H1 (cell line): ENCODE measurements at regions not wholly inside any gene's neighbourhood (a gene's known extent, or its start where the extent isn't known, plus 50 kb on each side); places are given as distances from the start of the nearest gene placed in this dataset.

ENCODE experiments used
- CEBPB ChIP-seq: IDR thresholded peaks from 2 replicates; pipeline ENCODE4 v1.6.1; 2012; ENCODE audit warnings: low read depth, low read length
- EP300 ChIP-seq, 2 experiments: IDR thresholded peaks; 1 replicate in 1 of 2; 2 replicates in 1 of 2; pipeline ENCODE4 v1.6.1; 2011 to 2012; ENCODE audit warnings: low read depth in 2 of 2, low read length in 2 of 2, mild to moderate bottlenecking in 2 of 2, borderline replicate concordance in 1 of 2, inconsistent platforms in 1 of 2, moderate library complexity in 1 of 2
- EZH2 ChIP-seq: fragments of 200-600 bp; sonication (generic); IDR thresholded peaks from 2 replicates; pipeline ENCODE4 v1.7.1; 2012; ENCODE audit warnings: low read depth, mild to moderate bottlenecking, moderate library complexity, low read length, inconsistent platforms; ENCODE audit not compliant: severe bottlenecking
- GABPA ChIP-seq: IDR thresholded peaks from 2 replicates; pipeline ENCODE4 v1.6.1; 2011; ENCODE audit warnings: mild to moderate bottlenecking, low read length, moderate library complexity, borderline replicate concordance; ENCODE audit not compliant: insufficient read depth
- GTF2F1 ChIP-seq: IDR thresholded peaks from 2 replicates; pipeline ENCODE4 v1.6.1; 2012; ENCODE audit warnings: low read depth, low read length, improper control_type of control experiment, borderline replicate concordance
- JUN ChIP-seq: IDR thresholded peaks from 2 replicates; pipeline ENCODE4 v1.6.1; 2011; ENCODE audit warnings: low read depth, mild to moderate bottlenecking, improper control_type of control experiment, low read length
- POLR2A ChIP-seq, 2 experiments: IDR thresholded peaks; 1 replicate in 1 of 2; 2 replicates in 1 of 2; pipeline ENCODE4 v1.6.1; 2011; ENCODE audit warnings: low read depth in 2 of 2, low read length in 2 of 2, mild to moderate bottlenecking in 2 of 2; ENCODE audit errors: control extremely low read depth in 1 of 2
- POLR2AphosphoS5 ChIP-seq: IDR thresholded peaks from 2 replicates; pipeline ENCODE4 v1.6.1; 2011; ENCODE audit warnings: low read depth, low read length
- RAD21 ChIP-seq, 2 experiments: IDR thresholded peaks in 1 of 2; conservative IDR thresholded peaks in 1 of 2; 2 replicates each; pipeline ENCODE4 v1.6.1; 2011; ENCODE audit warnings: low read depth in 2 of 2, low read length in 2 of 2, improper control_type of control experiment in 1 of 2, inconsistent platforms in 1 of 2, mild to moderate bottlenecking in 1 of 2, moderate library complexity in 1 of 2
- SP2 ChIP-seq: IDR thresholded peaks from 2 replicates; pipeline ENCODE4 v1.6.1; 2012; ENCODE audit warnings: mild to moderate bottlenecking, low read length, inconsistent platforms
- SUZ12 ChIP-seq: fragments of 200-600 bp; sonication (generic); IDR thresholded peaks from 2 replicates; pipeline ENCODE4 v1.6.1; 2012; ENCODE audit warnings: mild to moderate bottlenecking, inconsistent platforms, low read length, moderate library complexity, mixed read lengths
- TAF1 ChIP-seq: IDR thresholded peaks from 2 replicates; pipeline ENCODE4 v1.6.1; 2011; ENCODE audit warnings: mild to moderate bottlenecking, low read depth, low read length
- TEAD4 ChIP-seq: IDR thresholded peaks from 2 replicates; pipeline ENCODE4 v1.6.1; 2012; ENCODE audit warnings: low read depth, low read length, inconsistent platforms, mixed read lengths
- TF ChIP-seq, protein P1 (sequence below), 3 experiments: IDR thresholded peaks; 1 replicate in 2 of 3; 2 replicates in 1 of 3; pipeline versions ENCODE4 v1.5.1 to v1.6.1; 2011; ENCODE audit warnings: low read length in 3 of 3, mild to moderate bottlenecking in 3 of 3, inconsistent platforms in 2 of 3, low read depth in 1 of 3, moderate library complexity in 1 of 3; ENCODE audit not compliant: insufficient read depth in 1 of 3; ENCODE audit errors: control extremely low read depth in 1 of 3

DNA sequence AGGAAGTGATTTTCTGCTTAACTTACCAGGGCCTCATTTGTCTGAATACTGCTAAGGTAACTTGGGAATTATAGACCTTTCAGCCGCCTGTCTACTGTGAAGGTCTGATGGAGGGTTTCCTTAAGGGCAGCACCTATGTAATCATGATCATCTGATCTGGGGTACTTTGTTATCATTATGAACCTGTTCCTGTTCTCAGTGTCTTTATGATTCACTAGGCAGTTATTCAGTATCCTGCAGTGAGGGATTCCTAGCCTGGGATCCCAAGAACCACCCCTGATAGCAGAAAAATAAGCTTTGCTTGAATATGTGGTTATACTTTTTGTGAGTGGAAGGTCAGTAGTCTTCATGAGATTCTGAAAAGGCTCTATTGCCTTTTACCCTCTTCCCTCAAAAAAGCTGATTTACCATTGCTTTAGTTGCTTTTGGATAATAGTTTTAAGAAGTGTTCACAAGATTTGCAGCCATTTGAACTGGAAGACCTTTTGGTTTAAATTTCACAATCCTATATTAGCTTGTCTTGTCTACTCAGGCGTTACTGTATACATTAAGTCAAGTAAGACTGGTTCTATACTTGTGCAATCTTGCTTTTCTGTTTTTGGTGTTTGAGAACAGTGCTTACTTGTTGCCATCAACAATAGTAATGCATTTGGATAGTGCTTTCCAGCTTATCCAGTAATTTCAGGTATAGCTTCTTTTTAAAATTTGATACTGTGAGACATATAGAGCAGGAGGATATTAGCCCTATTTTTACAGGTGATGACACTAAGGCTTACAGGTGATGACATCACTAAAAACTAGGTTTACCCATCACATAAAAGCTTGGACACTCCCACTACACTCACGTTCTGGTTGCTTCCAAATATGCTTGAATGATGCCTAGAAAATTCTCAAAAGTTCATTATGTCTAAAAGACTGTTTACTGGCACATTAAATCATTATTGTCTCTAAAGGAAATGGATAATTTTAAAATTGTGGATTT lies 60.0 kb downstream of the FHIP1A start:
- TF ChIP-seq, protein P1, sequence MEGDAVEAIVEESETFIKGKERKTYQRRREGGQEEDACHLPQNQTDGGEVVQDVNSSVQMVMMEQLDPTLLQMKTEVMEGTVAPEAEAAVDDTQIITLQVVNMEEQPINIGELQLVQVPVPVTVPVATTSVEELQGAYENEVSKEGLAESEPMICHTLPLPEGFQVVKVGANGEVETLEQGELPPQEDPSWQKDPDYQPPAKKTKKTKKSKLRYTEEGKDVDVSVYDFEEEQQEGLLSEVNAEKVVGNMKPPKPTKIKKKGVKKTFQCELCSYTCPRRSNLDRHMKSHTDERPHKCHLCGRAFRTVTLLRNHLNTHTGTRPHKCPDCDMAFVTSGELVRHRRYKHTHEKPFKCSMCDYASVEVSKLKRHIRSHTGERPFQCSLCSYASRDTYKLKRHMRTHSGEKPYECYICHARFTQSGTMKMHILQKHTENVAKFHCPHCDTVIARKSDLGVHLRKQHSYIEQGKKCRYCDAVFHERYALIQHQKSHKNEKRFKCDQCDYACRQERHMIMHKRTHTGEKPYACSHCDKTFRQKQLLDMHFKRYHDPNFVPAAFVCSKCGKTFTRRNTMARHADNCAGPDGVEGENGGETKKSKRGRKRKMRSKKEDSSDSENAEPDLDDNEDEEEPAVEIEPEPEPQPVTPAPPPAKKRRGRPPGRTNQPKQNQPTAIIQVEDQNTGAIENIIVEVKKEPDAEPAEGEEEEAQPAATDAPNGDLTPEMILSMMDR (IDR thresholded peaks at IDR 0.05; ENCODE audit: control extremely low read depth in 1 of 3, insufficient read depth in 1 of 3, low read depth in 1 of 3, low read length in 3 of 3) = no peak
- TF ChIP-seq EZH2 = no peak
- TF ChIP-seq JUN = no peak
- TF ChIP-seq GABPA = no peak
- no peak for TF ChIP-seq POLR2A (IDR thresholded peaks at IDR 0.05; ENCODE audit: control extremely low read depth in 1 of 2, low read depth in 2 of 2, low read length in 2 of 2)
- TF ChIP-seq EP300 (IDR thresholded peaks at IDR 0.05; ENCODE audit: borderline replicate concordance in 1 of 2, low read depth in 2 of 2, low read length in 2 of 2) = no peak
- no peak for TF ChIP-seq SUZ12
- TF ChIP-seq SP2 = no peak
- TF ChIP-seq CEBPB = no peak
- TF ChIP-seq RAD21 (IDR thresholded peaks at IDR 0.05 in 1 of 2, conservative IDR thresholded peaks at IDR 0.05 in 1 of 2; ENCODE audit: low read depth in 2 of 2, low read length in 2 of 2) = no peak
- TF ChIP-seq POLR2AphosphoS5 = no peak
- no peak for TF ChIP-seq TAF1
- TF ChIP-seq GTF2F1 = no peak
- TF ChIP-seq TEAD4 = no peak
